GM21717 (cell line): ENCODE measurements at regions not wholly inside any gene's neighbourhood (a gene's known extent, or its start where the extent isn't known, plus 50 kb on each side); places are given as distances from the start of the nearest gene placed in this dataset.
"Not testable (repeated sequence)": the region's sequence is repeated elsewhere in the genome, so short reads cannot be mapped to it uniquely, and the experiment has no call there.

Experiments used
- ATAC-seq: cut with Tn5 transposase; IDR thresholded peaks from one replicate; pipeline ENCODE4 v1.9.1; 2021; ENCODE audit warnings: mild to moderate bottlenecking, moderate library complexity; ENCODE audit not compliant: unreplicated experiment

GRCh38 chr6:139474145-139475108 lies 100.0 kb upstream of the CITED2 start:
- no peak for ATAC-seq

GRCh38 chr6:139473731-139474130 lies 99.3 kb upstream of the CITED2 start:
- no peak for ATAC-seq

GRCh38 chr6:139473231-139473701 lies 98.8 kb upstream of the CITED2 start:
- ATAC-seq, result no peak

- no peak for ATAC-seq
Measured at GRCh38 chr6:139472351-139473015, 98.0 kb upstream of the CITED2 start.

- ATAC-seq, result no peak
Measured at GRCh38 chr6:139470997-139471396, 96.5 kb upstream of the CITED2 start.

- no peak for ATAC-seq
Measured at GRCh38 chr6:139468178-139468819, 93.9 kb upstream of the CITED2 start.

- ATAC-seq, result no peak
Measured at GRCh38 chr6:139457476-139457875, 83.0 kb upstream of the CITED2 start.

GRCh38 chr6:139452148-139452876 lies 77.9 kb upstream of the CITED2 start:
- no peak for ATAC-seq

- ATAC-seq, result no peak
Measured at GRCh38 chr6:139449611-139450000, 75.2 kb upstream of the CITED2 start.

GRCh38 chr6:139448998-139449610 lies 74.7 kb upstream of the CITED2 start:
- ATAC-seq, result no peak

GRCh38 chr6:139448051-139448649 lies 73.7 kb upstream of the CITED2 start:
- peak; percentile 90 for ATAC-seq

- ATAC-seq, result no peak
Measured at GRCh38 chr6:139447656-139447975, 73.2 kb upstream of the CITED2 start.

- no peak for ATAC-seq
Measured at GRCh38 chr6:139446768-139447655, 72.6 kb upstream of the CITED2 start.

- no peak for ATAC-seq
Measured at GRCh38 chr6:139446138-139446715, 71.8 kb upstream of the CITED2 start.

- not testable (repeated sequence) for ATAC-seq
Measured at GRCh38 chr6:139444273-139444787, 69.9 kb upstream of the CITED2 start.

- ATAC-seq, result no peak
Measured at GRCh38 chr6:139443231-139444112, 69.0 kb upstream of the CITED2 start.

GRCh38 chr6:139442188-139442671 lies 67.8 kb upstream of the CITED2 start:
- ATAC-seq, result no peak
